ENCODE measurements at regions not wholly inside any gene's neighbourhood (a gene's known extent, or its start where the extent isn't known, plus 50 kb on each side); places are given as distances from the start of the nearest gene placed in this dataset.

GRCh38 chr18:79611040-79611681, 68.4 kb upstream of the CTDP1 start:
- DNase-seq, result peak; percentile 76

- DNase-seq, result no peak
Observed at GRCh38 chr18:79612291-79613108, 67.1 kb upstream of the CTDP1 start.

- no peak for DNase-seq
Observed at GRCh38 chr18:79613186-79613931, 66.2 kb upstream of the CTDP1 start.

GRCh38 chr18:79614211-79614955, 65.2 kb upstream of the CTDP1 start:
- no peak for DNase-seq

- no peak for DNase-seq
Observed at GRCh38 chr18:79615091-79615490, 64.5 kb upstream of the CTDP1 start.

- DNase-seq, result no peak
Observed at GRCh38 chr18:79615586-79615985, 64.0 kb upstream of the CTDP1 start.

- no peak for DNase-seq
Observed at GRCh38 chr18:79616651-79617510, 62.7 kb upstream of the CTDP1 start.

- no peak for DNase-seq
Observed at GRCh38 chr18:79617511-79618500, 61.8 kb upstream of the CTDP1 start.

GRCh38 chr18:79620576-79621165, 58.9 kb upstream of the CTDP1 start:
- no peak for DNase-seq

GRCh38 chr18:79621501-79621900, 58.1 kb upstream of the CTDP1 start:
- DNase-seq, result no peak

GRCh38 chr18:79622004-79622403, 57.6 kb upstream of the CTDP1 start:
- no peak for DNase-seq

GRCh38 chr18:79624356-79625170, 55.0 kb upstream of the CTDP1 start:
- no peak for DNase-seq

- no peak for DNase-seq
Observed at GRCh38 chr18:79625195-79625923, 54.2 kb upstream of the CTDP1 start.

- no peak for DNase-seq
Observed at GRCh38 chr18:79625924-79626561, 53.6 kb upstream of the CTDP1 start.

- no peak for DNase-seq
Observed at GRCh38 chr18:79626905-79627749, 52.5 kb upstream of the CTDP1 start.

- DNase-seq, result no peak
Observed at GRCh38 chr18:79627750-79628294, 51.8 kb upstream of the CTDP1 start.
